NCI-H510A treated with DMSO at 0.1 percent for 48 hours (cell line): ENCODE measurements at regions not wholly inside any gene's neighbourhood (a gene's known extent, or its start where the extent isn't known, plus 50 kb on each side); places are given as distances from the start of the nearest gene placed in this dataset.
A peak's percentile ranks its signal among the peaks of the same experiment; 100 is the strongest.
"Not testable (repeated sequence)": the region's sequence is repeated elsewhere in the genome, so short reads cannot be mapped to it uniquely, and the experiment has no call there.

Experiments used
- DNase-seq: peaks from one replicate; lab custom pipeline; 2025; lab: John Stamatoyannopoulos, UW

DNA sequence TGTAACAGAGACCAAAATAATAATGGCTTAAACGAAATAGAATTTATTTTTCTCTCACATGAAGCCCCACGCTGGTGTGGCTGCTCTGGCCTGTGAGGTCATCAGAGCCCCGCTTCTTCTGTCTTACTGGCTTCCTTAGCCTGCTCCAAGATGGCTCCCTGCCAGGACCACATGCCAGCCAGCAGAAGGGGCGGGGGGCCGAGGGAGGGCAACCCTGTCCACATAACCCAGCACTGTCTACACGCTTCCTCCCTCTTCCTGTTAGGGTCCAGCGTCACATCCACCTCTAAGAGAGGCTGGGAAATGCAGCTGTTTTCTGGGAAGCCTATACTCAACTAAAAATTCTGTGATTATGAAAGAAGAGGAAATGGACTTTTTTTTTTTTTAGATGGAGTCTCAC, 107.9 kb upstream of the DLG1 start:
- DNase-seq, result no peak

DNA sequence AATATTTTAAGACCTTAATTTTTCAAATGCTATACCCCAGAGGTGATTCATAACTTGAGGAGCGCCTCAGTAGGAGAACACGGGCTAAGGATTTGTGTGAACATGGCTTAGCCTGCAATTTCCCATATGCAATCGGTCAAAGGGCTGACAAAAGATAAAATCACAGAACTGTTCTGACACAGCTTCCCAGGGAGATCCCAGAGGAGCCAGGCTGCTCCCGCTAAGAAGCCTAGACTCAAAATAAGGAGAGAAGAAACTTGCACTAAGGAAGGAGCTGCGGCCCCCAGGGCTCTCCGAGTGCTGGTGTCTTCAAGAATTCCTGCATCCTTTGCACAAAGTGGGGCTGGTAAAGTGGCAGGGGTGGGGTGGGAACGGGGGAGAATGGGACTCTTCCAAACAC, 106.3 kb upstream of the DLG1 start:
- DNase-seq, result no peak

DNA sequence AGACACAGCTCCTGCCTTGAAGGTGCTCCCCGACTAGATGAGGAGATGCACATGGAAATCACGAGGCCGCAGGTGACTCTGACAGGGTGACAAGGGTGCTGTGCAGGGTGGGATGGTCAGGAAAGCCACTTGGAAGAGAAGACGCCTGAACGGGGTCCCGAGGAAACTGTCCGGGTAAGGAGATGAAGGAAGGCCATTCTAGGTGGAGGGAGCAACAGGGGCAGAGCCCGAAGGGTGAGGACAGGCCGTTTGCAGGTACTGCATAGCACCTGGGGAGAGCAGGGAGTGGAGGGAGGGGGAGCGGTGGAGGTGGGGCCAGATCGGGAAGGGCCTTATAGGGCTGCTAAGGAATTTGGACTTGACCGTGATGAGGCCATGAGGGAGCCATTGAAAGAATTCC, 105.6 kb upstream of the DLG1 start:
- no peak for DNase-seq

DNA sequence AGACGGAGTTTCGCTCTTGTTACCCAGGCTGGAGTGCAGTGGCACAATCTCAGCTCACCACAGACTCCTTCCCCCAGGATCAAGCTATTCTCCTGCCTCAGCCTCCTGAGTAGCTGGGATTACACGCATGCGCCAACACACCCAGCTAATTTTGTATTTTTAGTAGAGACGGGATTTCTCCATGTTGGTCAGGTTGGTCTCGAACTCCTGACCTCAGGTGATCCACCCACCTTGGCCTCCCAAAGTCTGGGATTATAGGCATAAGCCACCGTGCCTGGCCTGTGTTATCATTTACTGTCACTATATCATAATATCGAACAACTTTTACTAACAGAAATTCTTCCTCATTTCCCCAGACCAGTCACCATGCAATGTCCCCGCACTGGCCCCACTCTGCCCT, 104.0 kb upstream of the DLG1 start:
- DNase-seq, result not testable (repeated sequence)

DNA sequence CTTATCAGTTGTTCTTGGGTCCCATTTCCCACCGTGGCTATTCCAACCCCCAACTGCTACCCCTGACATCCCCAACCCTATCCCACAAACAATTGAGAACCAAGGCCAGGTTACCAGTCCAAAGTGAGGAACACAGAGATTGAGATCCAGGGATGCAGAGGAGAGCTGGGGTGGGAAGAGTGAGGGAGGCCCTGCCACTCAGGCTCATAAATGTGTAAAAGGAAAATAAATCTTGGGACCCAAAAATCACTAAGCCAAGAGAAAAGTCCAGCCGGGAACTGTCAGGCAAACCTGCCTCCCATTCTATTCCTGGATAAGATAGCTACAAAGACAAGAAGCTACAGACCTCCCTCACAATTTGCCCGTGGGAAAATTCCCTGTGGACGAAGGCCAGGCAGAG, 101.1 kb upstream of the DLG1 start:
- no peak for DNase-seq

DNA sequence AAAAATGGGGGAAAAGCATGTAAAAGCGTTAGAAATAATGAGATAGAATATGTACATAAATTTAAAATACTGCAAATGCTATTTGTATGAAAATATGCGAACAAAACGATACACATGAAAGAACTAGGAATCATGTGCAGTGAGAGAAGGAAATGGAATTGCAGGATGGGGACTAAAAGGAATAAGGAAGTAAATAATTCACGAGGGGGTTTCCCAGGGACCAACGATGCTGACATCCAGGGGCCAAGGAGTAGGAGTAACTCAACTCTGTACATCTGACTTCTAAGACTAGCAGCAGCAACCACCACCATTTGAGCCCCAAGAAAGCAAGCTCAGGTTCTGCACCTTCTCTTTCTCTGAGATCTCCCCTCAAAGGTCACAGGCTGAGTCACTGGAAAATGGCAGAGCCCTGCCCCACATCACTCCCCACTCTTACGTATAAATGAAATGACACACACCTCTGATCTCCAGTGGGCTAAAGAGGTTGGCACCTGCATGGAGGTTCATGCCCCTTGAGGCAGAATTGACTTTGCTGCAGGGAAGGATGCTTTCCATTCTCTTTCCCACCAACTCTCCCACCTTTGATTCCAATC, 100.0 kb upstream of the DLG1 start:
- DNase-seq, result no peak

DNA sequence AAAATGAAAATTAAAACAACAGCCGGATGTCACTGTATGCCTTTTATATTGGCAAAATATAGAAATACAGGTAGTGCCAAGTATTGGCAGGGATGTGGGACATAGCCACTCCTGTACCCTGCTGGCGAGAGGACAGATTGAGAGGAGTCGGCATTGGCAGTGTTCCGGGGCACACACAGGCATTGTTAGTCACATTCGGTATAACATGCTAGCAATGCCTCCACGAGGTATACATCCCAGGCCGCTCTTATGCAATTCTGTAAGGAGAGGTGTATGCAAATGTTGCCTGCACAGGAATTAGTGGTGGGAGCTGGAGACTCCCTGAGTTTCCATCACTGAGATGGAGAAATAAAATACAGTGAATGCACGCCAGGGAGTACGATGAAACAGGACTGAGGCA, 99.4 kb upstream of the DLG1 start:
- no peak for DNase-seq

DNA sequence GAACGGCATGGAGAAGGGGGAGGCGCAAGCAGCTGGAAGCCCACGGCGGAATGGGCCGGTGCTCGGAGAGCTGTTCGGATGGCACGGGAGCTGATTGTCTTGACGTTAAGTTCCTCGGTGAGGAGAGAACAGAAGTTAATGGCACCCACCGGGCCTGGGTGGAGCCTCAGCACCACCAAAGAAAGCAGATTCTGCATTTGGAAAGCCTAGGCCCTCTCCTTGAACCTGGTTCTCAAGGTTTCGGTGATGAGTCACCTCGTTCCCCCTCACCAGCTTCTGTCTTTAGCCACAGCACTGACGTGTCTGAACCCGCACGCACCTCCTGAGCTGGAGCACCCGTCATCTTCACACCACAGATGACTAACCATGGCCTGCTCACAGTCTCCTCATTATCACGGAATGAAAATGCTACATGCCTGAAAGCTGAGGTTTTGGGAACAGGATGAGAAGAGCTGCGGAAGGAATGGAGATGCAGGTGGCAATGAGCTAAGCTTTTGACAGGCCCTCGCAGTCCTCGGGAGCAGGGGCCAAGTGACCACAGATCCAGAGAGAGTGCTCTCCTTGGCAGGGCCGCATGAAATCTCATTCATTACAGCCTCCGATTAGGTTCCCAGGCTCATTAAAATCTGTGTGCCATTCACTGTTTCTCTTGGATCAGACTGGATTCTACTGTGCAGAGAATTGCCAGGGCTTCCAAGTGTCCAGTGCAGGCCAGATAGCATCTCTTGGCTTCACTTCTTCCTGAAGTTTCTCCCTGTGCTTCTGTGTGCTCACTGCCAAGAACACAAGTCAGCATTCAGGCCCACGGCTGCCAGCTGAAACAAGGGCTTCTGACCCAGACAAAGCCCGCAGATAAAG, 96.3 kb upstream of the DLG1 start:
- DNase-seq, result no peak

DNA sequence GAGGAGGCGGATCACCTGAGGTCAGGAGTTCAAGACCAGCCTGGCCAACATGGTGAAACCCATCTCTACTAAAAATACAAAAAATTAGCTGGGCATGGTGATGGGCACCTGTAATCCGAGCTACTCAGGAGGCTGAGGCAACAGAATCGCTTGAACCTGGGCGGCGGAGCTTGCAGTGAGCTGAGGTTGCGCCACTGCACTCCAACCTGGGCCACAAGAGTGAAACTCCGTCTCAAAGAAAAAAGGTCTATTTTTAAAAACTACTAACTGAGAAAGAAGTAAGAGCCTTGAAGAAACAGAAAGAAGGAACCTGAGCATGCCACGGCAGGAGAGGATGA, 95.7 kb upstream of the DLG1 start:
- not testable (repeated sequence) for DNase-seq

DNA sequence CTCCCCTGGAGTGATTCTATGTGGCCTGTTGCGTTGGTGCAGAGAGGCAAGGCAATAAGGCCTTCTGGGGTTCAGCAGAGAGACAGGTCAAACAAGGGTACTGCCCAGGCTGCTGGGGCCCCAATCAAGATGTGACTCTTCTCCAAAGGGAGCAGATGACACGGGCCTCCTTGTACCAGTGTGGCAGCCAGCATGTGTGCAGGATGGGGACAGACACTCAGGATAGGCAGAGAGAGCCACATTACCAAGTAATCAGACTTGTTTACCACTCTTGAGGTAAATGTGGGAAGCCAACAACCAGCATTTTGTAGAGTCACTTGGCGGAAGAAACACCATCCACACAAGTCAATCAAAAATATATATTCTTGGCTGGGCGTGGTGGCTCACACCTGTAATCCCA, 95.3 kb upstream of the DLG1 start:
- DNase-seq, result no peak

DNA sequence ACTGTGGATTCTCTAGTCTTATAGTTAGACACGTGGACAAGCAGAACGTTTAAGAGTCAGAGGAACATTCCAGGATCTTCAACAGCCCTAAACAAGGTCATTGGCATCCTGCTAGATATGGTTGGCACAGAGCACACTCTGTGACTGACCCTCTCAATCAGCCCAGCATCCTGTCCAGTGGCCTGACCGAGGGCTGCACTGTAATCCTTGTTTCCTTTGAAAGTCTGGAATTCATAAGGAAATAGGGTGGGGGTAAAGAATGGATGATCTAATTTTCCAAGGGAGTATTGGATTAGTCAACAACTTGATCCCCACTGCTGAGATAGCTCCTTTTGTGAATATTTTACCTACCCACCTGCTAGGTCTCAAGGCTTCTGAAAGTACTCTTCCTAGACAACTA, 94.5 kb upstream of the DLG1 start:
- DNase-seq, result no peak

DNA sequence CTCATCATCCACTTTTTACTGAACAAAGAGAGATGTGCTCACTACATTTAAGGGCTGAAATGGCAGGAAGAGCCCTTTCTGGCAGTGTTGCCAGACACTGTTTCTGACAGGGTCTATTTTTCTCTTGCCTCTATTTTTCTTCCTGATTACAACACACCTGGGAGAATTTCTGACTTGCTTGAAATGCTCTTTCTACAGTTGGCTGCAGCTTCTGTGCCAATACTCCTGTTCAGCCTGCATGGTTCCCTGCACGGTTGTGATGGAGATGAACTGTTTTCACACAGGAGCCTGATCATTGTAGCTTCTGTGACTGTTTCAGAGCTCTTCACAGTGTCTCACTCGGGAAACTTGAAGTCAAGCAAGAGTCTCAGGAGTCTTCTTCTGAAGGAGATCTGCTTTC, 83.0 kb upstream of the DLG1 start:
- no peak for DNase-seq

DNA sequence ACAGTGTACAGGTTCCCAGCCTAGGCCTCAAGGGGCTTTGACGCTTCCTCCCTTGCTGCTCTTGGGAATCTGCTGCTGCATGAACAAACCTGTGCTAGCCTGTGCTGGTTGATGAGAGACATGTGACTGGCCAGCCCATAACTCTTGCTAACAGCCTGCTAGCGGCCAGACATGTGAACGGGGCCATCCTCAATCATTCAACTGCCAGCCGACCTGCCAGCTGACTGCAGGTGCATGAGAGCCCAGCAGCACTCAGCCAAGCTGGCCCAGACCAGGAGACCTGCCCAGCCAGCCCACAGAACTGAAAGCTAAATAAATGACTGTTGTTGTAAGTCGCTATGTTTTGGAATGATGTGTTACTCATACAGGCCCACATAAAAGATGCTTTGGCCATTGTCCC, 82.4 kb upstream of the DLG1 start:
- DNase-seq, result peak; percentile 89

DNA sequence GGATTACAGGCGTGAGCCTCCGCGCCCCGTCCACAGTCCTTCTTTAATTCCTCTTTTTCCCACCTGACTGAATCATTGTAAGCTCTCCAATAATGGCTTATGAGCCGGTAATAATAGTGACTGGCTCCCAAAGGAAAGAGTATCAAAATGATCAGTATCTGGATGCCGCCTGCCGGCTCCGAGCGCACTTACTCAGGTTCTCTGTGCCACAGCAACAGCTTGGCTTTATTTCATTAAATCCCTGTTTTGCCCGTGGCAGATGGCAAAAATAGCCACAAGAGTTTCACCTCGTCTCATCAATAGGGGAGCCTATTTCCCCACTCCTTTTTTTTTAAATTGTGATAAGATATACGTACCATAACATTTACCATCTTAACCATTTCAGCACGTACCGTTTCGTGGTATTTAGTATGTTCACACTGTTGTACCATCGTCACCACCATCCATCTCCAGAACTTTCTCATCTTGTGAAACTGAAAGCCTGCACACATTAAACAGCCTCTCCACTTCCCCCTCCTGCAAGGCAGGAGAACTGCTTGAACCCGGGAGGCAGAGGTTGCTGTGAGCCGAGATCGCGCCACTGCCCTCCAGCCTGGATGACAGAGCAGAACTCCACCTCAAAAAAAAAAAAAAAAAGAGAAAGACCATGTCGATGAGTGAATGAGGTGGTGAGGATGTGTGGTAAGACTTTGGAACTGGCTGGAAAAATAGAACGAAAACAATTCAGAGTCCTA, 80.7 kb upstream of the DLG1 start:
- DNase-seq, result no peak

DNA sequence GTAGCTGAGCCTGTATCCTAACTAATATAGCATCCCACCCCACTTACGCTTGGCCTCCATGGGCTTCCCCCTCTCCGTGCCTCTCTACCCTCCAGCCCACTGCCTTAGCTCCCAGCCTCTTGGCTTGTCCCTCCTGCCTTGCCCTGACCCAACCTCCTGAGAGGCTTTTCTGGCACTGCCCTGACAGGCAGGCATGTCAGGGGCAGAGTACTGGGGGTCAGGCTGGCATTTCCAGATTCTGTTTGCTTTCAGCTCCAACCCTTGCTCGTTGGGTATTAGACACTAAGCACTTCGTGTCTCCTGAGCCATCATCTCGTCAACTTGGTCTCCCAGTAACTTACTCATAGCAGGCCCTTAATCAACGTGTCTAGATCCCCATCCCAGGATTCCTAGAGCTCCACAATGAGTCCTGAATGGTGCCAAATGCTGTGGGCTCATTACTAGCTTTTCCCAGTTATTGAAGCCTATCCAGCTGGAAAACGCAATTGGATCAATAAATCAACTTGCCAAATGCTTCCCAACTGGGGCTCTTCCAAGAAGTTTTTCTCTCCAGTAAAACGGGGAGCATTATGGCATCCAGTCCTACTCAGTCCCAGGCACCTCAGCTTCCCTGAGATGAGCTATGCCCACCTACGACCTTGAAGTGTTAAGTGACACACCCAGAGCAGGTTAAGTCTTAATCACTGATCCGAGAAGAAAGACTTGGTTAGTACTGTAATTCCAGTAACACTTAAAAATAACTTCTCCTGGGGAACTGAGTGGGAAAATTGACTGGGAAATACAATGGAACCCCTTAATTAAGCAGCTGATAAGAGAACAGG, 78.5 kb upstream of the DLG1 start:
- no peak for DNase-seq

DNA sequence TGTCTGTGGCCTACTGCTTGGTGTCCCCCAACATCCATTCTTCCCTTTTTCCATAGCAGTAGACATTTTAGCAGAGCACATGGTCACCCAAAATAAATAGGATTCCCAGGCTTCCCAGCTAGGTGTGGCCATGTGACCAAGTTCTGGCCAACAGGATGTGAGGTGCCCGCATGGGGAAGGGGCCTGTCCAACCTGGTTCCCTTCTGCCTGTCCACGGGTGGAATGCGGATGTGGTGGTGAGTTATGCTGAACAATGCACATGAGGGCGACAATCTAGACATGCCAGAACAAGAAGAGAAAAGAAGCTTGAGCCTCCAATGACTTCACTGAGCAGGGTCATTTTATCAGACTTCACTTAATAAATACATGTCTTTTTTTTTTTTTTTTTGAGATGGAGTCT, 77.6 kb upstream of the DLG1 start:
- DNase-seq, result no peak

DNA sequence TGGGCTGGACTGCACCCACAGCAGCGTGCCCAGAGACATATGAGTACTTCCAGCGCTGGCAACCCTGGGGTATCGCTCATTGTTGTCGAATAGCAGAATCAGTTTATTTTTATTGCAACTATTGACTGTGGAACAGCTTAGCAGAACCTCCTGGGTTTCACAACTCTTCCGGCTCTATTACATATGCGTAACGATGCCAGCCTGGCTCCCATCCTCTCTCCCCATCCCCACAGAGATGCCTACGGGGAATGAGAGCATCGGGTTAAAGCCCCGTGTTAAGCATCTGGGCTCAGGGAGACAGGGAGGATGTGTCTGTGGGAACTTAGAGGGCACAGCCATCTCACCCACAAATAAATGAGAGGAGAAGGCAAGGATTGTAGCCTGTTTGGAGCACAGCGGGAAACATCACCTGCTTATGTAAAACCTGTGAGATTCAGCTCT, 76.6 kb upstream of the DLG1 start:
- DNase-seq, result no peak

DNA sequence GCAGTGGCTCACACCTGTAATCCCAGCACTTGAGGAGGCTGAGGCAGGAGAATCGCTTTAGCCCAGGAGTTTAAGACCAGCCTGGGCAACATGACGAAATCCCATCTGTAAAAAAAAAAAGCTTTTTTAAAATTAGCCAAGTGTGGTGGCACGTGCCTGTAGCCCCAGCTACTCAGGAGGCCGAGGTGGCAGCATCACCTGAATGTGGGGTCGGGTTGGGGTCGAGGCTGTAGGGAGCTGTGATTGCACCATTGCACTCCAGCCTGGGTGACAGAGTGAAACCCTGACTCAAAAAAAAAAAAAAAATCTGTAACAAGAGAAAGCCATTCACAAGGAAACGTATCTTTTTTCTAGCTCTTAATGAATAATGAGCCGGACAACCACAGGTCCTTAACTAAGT, 74.7 kb upstream of the DLG1 start:
- no peak for DNase-seq

DNA sequence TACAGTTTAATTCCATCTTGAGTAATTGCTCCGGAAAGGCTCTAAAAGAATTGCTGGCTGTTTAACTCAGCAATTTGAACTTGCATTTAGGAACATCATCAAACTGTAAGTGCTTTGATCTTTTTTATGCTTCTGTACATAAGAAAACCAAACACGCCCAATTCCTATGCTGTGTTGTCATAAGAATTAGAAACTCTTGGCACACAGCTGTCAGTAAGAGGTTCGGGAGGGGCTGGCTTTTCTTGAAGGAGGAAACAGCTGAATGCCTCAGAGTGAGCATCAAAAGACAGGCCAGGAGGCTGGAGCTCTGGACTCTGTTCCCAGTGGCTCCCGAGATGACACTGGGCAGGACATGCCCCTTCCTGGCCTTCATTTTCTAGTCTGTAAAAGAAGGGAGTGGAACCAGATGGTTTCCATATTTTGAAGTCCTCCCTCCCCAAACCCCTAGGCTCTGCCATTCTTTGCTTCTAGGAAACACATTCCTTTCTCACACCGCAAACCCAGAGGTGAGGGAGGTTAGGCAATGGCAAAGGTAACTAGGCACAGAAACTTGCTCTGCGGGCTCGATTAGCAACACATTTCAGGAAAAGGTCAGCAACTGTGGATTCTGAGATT, 73.7 kb upstream of the DLG1 start:
- DNase-seq, result peak; percentile 94

DNA sequence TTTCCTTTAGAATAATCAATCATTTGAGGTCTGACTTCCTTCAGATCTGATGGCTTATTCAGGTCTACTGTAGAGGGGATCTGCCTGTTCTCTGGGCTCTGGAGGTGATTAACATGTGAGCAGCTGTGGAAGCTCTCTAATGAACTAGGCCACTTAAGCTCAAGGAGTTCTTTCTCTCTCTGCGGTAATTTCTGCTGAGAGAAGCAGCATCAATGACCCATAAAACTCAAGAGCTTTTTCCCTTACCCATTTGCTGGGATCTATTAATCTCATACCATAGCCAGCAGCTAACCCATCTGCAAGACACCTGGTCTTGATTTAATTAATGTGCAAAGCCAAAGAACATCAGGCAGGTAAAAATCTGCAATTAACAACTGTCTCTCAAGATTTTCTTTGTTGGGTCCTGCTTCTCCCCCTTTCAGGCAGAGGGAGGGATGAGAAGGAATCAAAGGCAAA, 73.2 kb upstream of the DLG1 start:
- DNase-seq, result peak; percentile 99

DNA sequence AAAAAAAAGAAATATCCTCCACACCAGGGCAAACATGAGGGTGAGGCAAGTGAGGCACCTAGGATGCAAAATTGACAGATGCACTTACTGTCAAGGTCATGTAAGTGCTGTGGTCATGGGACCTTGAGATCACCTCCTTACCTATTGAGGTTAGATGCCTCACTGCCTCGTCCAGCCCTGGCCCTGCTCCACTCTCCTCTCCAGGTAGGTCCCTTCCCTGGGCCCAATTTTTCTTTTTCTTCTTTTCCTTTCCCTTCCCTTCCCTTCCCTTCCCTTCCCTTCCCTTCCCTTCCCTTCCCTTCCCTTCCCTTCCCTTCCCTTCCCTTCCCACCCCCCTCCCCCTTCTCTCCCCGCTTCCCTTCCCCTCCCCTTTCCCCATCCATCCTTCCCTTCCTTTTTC, 71.1 kb upstream of the DLG1 start:
- no peak for DNase-seq

DNA sequence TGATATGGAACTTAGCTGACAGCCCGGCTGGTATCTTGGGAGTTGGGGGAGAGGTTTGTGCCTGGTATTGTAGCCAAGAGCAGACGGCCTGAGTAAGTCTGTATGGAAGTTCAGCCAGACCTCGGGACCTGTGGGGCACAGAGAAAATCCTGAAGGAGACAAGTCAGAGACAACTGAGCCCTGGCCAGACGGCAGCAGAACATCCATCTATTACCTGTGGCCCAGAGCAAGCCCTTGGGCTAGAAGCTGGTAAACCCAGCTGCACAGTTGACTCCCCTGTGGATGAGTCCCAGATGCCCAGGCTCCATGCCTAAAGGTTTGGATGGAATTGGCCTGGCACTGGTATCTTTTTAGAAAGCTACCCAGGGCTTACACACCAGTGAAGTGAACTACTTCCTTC, 70.4 kb upstream of the DLG1 start:
- no peak for DNase-seq
